Brain microvascular endothelial cell (primary cell): ENCODE measurements at regions not wholly inside any gene's neighbourhood (a gene's known extent, or its start where the extent isn't known, plus 50 kb on each side); places are given as distances from the start of the nearest gene placed in this dataset.

Experiments used
- DNase-seq: peaks from one replicate; pipeline ENCODE4 v3.0.0-alpha.2; 2020
- H3K27ac ChIP-seq: fragments of 250-450 bp; sonication (Bioruptor Pico); 2 replicates; pipeline ENCODE4 v1.5.1; 2020; ENCODE audit warnings: mild to moderate bottlenecking, moderate library complexity
- H3K27me3 ChIP-seq: fragments of 250-450 bp; sonication (Bioruptor Pico); replicated peaks from 2 replicates; pipeline ENCODE4 v1.5.1; 2020; ENCODE audit warnings: mild to moderate bottlenecking
- H3K36me3 ChIP-seq: fragments of 250-450 bp; sonication (Bioruptor Pico); replicated peaks from 2 replicates; pipeline ENCODE4 v1.5.1; 2020; ENCODE audit warnings: mild to moderate bottlenecking
- H3K4me3 ChIP-seq: 2 replicates; pipeline ENCODE4 v1.5.1; 2011; ENCODE audit warnings: low read depth, mild to moderate bottlenecking, control low read depth, low read length, moderate library complexity
- CTCF ChIP-seq: IDR thresholded peaks from 2 replicates; pipeline ENCODE4 v1.5.1; 2011; ENCODE audit warnings: low read depth, mild to moderate bottlenecking, moderate library complexity, low read length, control low read depth, inconsistent platforms; ENCODE audit errors: missing control alignments
- in situ Hi-C: cut with HindIII; loops from 2 replicates; pipeline ENCODE4 v1.10.0; 2017; ENCODE audit warnings: low sequenced_read_pairs, low pct_ligation_motif_present

- Histone ChIP-seq H3K27ac (no peak overlapping the region), H3K4me3 (peak overlapping the region; percentile 45), H3K36me3 (no peaks in the 10 kb centered on the region), H3K27me3 (peaks cover 17% of the 10 kb centered on the region)
- peak; percentile 60 for DNase-seq
- TF ChIP-seq CTCF: no peak
- in situ Hi-C loops: no loop called here
Measured at GRCh38 chr3:72100601-72101187, 315.7 kb upstream of the PROK2 start.

- H3K27me3 ChIP-seq: peaks cover 17% of the 10 kb centered on the region
Measured at GRCh38 chr3:72100080-72100511, 315.1 kb upstream of the PROK2 start.

GRCh38 chr3:72099326-72100079, 314.6 kb upstream of the PROK2 start:
- in situ Hi-C loops: no loop called here
- no peak overlapping the region for H3K27ac ChIP-seq
- H3K4me3 ChIP-seq: no peak overlapping the region
- H3K36me3 ChIP-seq: no peaks in the 10 kb centered on the region
- no peak for DNase-seq
- no peak for TF ChIP-seq CTCF
- peaks cover 15% of the 10 kb centered on the region for H3K27me3 ChIP-seq

More at GRCh38 chr3:72100080-72100511, 315.1 kb upstream of the PROK2 start:
- no peak for DNase-seq
- H3K4me3 ChIP-seq: no peak overlapping the region
- no peaks in the 10 kb centered on the region for H3K36me3 ChIP-seq
- no peak for TF ChIP-seq CTCF
- no peak overlapping the region for H3K27ac ChIP-seq
- in situ Hi-C loops: no loop called here

- no peak overlapping the region for H3K4me3 ChIP-seq
- H3K36me3 ChIP-seq: no peaks in the 10 kb centered on the region
- TF ChIP-seq CTCF: no peak
- in situ Hi-C loops: no loop called here
- DNase-seq: no peak
- peaks cover 17% of the 10 kb centered on the region for H3K27me3 ChIP-seq
- H3K27ac ChIP-seq: no peak overlapping the region
Measured at GRCh38 chr3:72097053-72097452, 312.1 kb upstream of the PROK2 start.

GRCh38 chr3:72095521-72095920, 310.6 kb upstream of the PROK2 start:
- Histone ChIP-seq H3K36me3 (no peaks in the 10 kb centered on the region), H3K27ac (no peak overlapping the region), H3K27me3 (peaks cover 16% of the 10 kb centered on the region), H3K4me3 (no peak overlapping the region)
- in situ Hi-C loops: no loop called here
- no peak for DNase-seq
- no peak for TF ChIP-seq CTCF
